ENCODE measurements at regions not wholly inside any gene's neighbourhood (a gene's known extent, or its start where the extent isn't known, plus 50 kb on each side); places are given as distances from the start of the nearest gene placed in this dataset.

GRCh38 chr10:4561296-4561695 lies 264.7 kb upstream of the AKR1E2 start:
- no peak for TF ChIP-seq JUND (IDR thresholded peaks at IDR 0.05; ENCODE audit: low read depth)
- in situ Hi-C loops (cut with HindIII; ENCODE audit: low pct_unique_long_range_greater_than_20kb, low sequenced_read_pairs): no loop called here

GRCh38 chr10:4557469-4557868 lies 268.5 kb upstream of the AKR1E2 start:
- in situ Hi-C loops (cut with HindIII; ENCODE audit: low pct_unique_long_range_greater_than_20kb, low sequenced_read_pairs): no loop called here
- TF ChIP-seq JUND (IDR thresholded peaks at IDR 0.05; ENCODE audit: low read depth): no peak
- DNase-seq (ENCODE audit: low read depth in 1 of 2, low spot score in 1 of 2): no peak

More at GRCh38 chr10:4561296-4561695, 264.7 kb upstream of the AKR1E2 start:
- no peak for DNase-seq (ENCODE audit: low read depth in 1 of 2, low spot score in 1 of 2)

- DNase-seq (ENCODE audit: low read depth in 1 of 2, low spot score in 1 of 2): no peak
- in situ Hi-C loops (cut with HindIII; ENCODE audit: low pct_unique_long_range_greater_than_20kb, low sequenced_read_pairs): no loop called here
- TF ChIP-seq JUND (IDR thresholded peaks at IDR 0.05; ENCODE audit: low read depth): no peak
Observed at GRCh38 chr10:4556527-4556926, 269.5 kb upstream of the AKR1E2 start.

GRCh38 chr10:4555920-4556319 lies 270.1 kb upstream of the AKR1E2 start:
- no peak for DNase-seq (ENCODE audit: low read depth in 1 of 2, low spot score in 1 of 2)
- in situ Hi-C loops (cut with HindIII; ENCODE audit: low pct_unique_long_range_greater_than_20kb, low sequenced_read_pairs): no loop called here
- TF ChIP-seq JUND (IDR thresholded peaks at IDR 0.05; ENCODE audit: low read depth): no peak

- no peak for DNase-seq (ENCODE audit: low read depth in 1 of 2, low spot score in 1 of 2)
- no peak for TF ChIP-seq JUND (IDR thresholded peaks at IDR 0.05; ENCODE audit: low read depth)
- in situ Hi-C loops (cut with HindIII; ENCODE audit: low pct_unique_long_range_greater_than_20kb, low sequenced_read_pairs): no loop called here
Observed at GRCh38 chr10:4549139-4549653, 276.8 kb upstream of the AKR1E2 start.

- DNase-seq (ENCODE audit: low read depth in 1 of 2, low spot score in 1 of 2): no peak
Observed at GRCh38 chr10:4546931-4547330, 279.1 kb upstream of the AKR1E2 start.

GRCh38 chr10:4546500-4546899 lies 279.5 kb upstream of the AKR1E2 start:
- no peak for TF ChIP-seq JUND (IDR thresholded peaks at IDR 0.05; ENCODE audit: low read depth)
- in situ Hi-C loops (cut with HindIII; ENCODE audit: low pct_unique_long_range_greater_than_20kb, low sequenced_read_pairs): no loop called here
- no peak for DNase-seq (ENCODE audit: low read depth in 1 of 2, low spot score in 1 of 2)

More at GRCh38 chr10:4546931-4547330, 279.1 kb upstream of the AKR1E2 start:
- in situ Hi-C loops (cut with HindIII; ENCODE audit: low pct_unique_long_range_greater_than_20kb, low sequenced_read_pairs): no loop called here
- TF ChIP-seq JUND (IDR thresholded peaks at IDR 0.05; ENCODE audit: low read depth): no peak

GRCh38 chr10:4545062-4545461 lies 280.9 kb upstream of the AKR1E2 start:
- DNase-seq (ENCODE audit: low read depth in 1 of 2, low spot score in 1 of 2): no peak
- TF ChIP-seq JUND (IDR thresholded peaks at IDR 0.05; ENCODE audit: low read depth): no peak
- in situ Hi-C loops (cut with HindIII; ENCODE audit: low pct_unique_long_range_greater_than_20kb, low sequenced_read_pairs): no loop called here

GRCh38 chr10:4543938-4544533 lies 282.0 kb upstream of the AKR1E2 start:
- in situ Hi-C loops (cut with HindIII; ENCODE audit: low pct_unique_long_range_greater_than_20kb, low sequenced_read_pairs): no loop called here
- DNase-seq (ENCODE audit: low read depth in 1 of 2, low spot score in 1 of 2): no peak
- no peak for TF ChIP-seq JUND (IDR thresholded peaks at IDR 0.05; ENCODE audit: low read depth)

GRCh38 chr10:4541292-4541691 lies 284.7 kb upstream of the AKR1E2 start:
- in situ Hi-C loops (cut with HindIII; ENCODE audit: low pct_unique_long_range_greater_than_20kb, low sequenced_read_pairs): no loop called here
- no peak; the same call in 1 of the 2 replicates for TF ChIP-seq JUND (IDR thresholded peaks at IDR 0.05; ENCODE audit: low read depth)
- DNase-seq (ENCODE audit: low read depth in 1 of 2, low spot score in 1 of 2): peak in 1 of 2 experiments; percentile 95

GRCh38 chr10:4538016-4538415 lies 288.0 kb upstream of the AKR1E2 start:
- in situ Hi-C loops (cut with HindIII; ENCODE audit: low pct_unique_long_range_greater_than_20kb, low sequenced_read_pairs): no loop called here
- no peak for DNase-seq (ENCODE audit: low read depth in 1 of 2, low spot score in 1 of 2)
- TF ChIP-seq JUND (IDR thresholded peaks at IDR 0.05; ENCODE audit: low read depth): no peak

GRCh38 chr10:4535521-4535920 lies 290.5 kb upstream of the AKR1E2 start:
- in situ Hi-C loops (cut with HindIII; ENCODE audit: low pct_unique_long_range_greater_than_20kb, low sequenced_read_pairs): no loop called here
- DNase-seq (ENCODE audit: low read depth in 1 of 2, low spot score in 1 of 2): no peak
- TF ChIP-seq JUND (IDR thresholded peaks at IDR 0.05; ENCODE audit: low read depth): no peak

- TF ChIP-seq JUND (IDR thresholded peaks at IDR 0.05; ENCODE audit: low read depth): no peak
- in situ Hi-C loops (cut with HindIII; ENCODE audit: low pct_unique_long_range_greater_than_20kb, low sequenced_read_pairs): no loop called here
- DNase-seq (ENCODE audit: low read depth in 1 of 2, low spot score in 1 of 2): no peak
Observed at GRCh38 chr10:4533621-4534020, 292.4 kb upstream of the AKR1E2 start.

GRCh38 chr10:4532976-4533375 lies 293.0 kb upstream of the AKR1E2 start:
- DNase-seq (ENCODE audit: low read depth in 1 of 2, low spot score in 1 of 2): no peak
- no peak for TF ChIP-seq JUND (IDR thresholded peaks at IDR 0.05; ENCODE audit: low read depth)
- in situ Hi-C loops (cut with HindIII; ENCODE audit: low pct_unique_long_range_greater_than_20kb, low sequenced_read_pairs): no loop called here

Data from T47D (cell line).